GM12878 (cell line): ENCODE measurements at regions not wholly inside any gene's neighbourhood (a gene's known extent, or its start where the extent isn't known, plus 50 kb on each side); places are given as distances from the start of the nearest gene placed in this dataset.

ENCODE experiments used
- ATAC-seq: fragments of 200-7000 bp; cut with Tn5 transposase; 3 replicates; pipeline ENCODE4 v1.9.1; 2020; ENCODE audit warnings: mild to moderate bottlenecking, moderate library complexity
- BruUV-seq: library from RNA; stranded (reverse); fragments of 400-500 nt; replicated peaks from 2 replicates; lab custom pipeline; 2021; lab: Mats Ljungman, UMichigan
- CTCF ChIA-PET: fragments of 300-600 bp; sonication (Branson Sonifier 250); formaldehyde crosslinking; extraction: SDS; loops from one replicate; lab custom pipeline; 2021; ENCODE audit warnings: inconsistent platforms; lab: Yijun Ruan, JAX
- POLR2A ChIA-PET: fragments of 350-600 bp; formaldehyde crosslinking; extraction: SDS; loops from one replicate; lab custom pipeline; 2021; ENCODE audit warnings: inconsistent platforms; lab: Charles Lee
- RAD21 ChIA-PET: fragments of 300-600 bp; sonication (Branson Sonifier 250); formaldehyde crosslinking; loops from one replicate; lab custom pipeline; 2023; ENCODE audit warnings: antibody characterized with exemption; ENCODE audit not compliant: unreplicated experiment; lab: Charles Lee
- SMC1A ChIA-PET: fragments of 300-600 bp; sonication (Branson Sonifier 250); formaldehyde crosslinking; loops from one replicate; lab custom pipeline; 2023; ENCODE audit not compliant: unreplicated experiment, uncharacterized antibody; lab: Charles Lee
- DNase-seq: peaks from one replicate; pipeline ENCODE4 v3.0.0-alpha.2; 2011; ENCODE audit warnings: low read depth, low spot score
- FAIRE-seq: peaks from 3 replicates; lab custom pipeline; 2011; peaks lifted over from hg19 to GRCh38; lab: Jason Lieb, UNC
- H2AFZ ChIP-seq: 2 replicates; pipeline ENCODE4 v1.6.0; 2011; ENCODE audit warnings: low read depth, low read length, control low read depth; ENCODE audit not compliant: control insufficient read depth
- H3K27ac ChIP-seq: 2 replicates; pipeline ENCODE4 v1.5.1; 2011; ENCODE audit warnings: control low read depth; ENCODE audit not compliant: control insufficient read depth, insufficient read depth
- H3K27me3 ChIP-seq, 2 experiments: replicated peaks in 1 of 2; 2 replicates each; pipeline versions ENCODE4 v1.6.0 to v1.6.1; 2011; ENCODE audit warnings: low read length in 1 of 2; ENCODE audit not compliant: control insufficient read depth in 2 of 2, insufficient read depth in 2 of 2
- H3K36me3 ChIP-seq, 2 experiments: 2 replicates each; pipeline ENCODE4 v1.5.1; 2011; ENCODE audit warnings: low read length in 1 of 2; ENCODE audit not compliant: control insufficient read depth in 2 of 2, insufficient read depth in 2 of 2
- H3K4me1 ChIP-seq: 2 replicates; pipeline ENCODE4 v1.6.1; 2011; ENCODE audit warnings: mild to moderate bottlenecking, low read length, moderate library complexity, mixed read lengths; ENCODE audit not compliant: control insufficient read depth, insufficient read depth
- H3K4me2 ChIP-seq: 2 replicates; pipeline ENCODE4 v1.6.0; 2011; ENCODE audit warnings: control low read depth; ENCODE audit not compliant: control insufficient read depth, insufficient read depth
- H3K4me3 ChIP-seq: fragments of 200-600 bp; sonication (generic); 2 replicates; pipeline ENCODE4 v1.5.1; 2016
- H3K79me2 ChIP-seq: 2 replicates; pipeline ENCODE4 v1.6.0; 2011; ENCODE audit warnings: low read length; ENCODE audit not compliant: control insufficient read depth, insufficient read depth
- H3K9ac ChIP-seq: 2 replicates; pipeline ENCODE4 v1.8.0; 2011; ENCODE audit warnings: low read length, control low read depth, mixed read lengths; ENCODE audit not compliant: control insufficient read depth, insufficient read depth
- H3K9me3 ChIP-seq: replicated peaks from 3 replicates; pipeline ENCODE4 v1.5.1; 2011; ENCODE audit warnings: mild to moderate bottlenecking, low read length; ENCODE audit not compliant: control insufficient read depth, insufficient read depth
- H4K20me1 ChIP-seq: 2 replicates; pipeline ENCODE4 v1.6.0; 2011; ENCODE audit not compliant: control insufficient read depth, insufficient read depth
- ATF7 ChIP-seq: fragments of 450-650 bp; IDR thresholded peaks from 2 replicates; pipeline ENCODE4 v1.6.1; 2016; ENCODE audit warnings: low read depth, mild to moderate bottlenecking
- CBX5 ChIP-seq: sonication (generic); IDR thresholded peaks from 2 replicates; pipeline ENCODE4 v1.6.1; 2016; ENCODE audit warnings: low read depth, moderate library complexity, mild to moderate bottlenecking, inconsistent platforms
- GABPA ChIP-seq: IDR thresholded peaks from 2 replicates; pipeline ENCODE4 v1.6.1; 2014; ENCODE audit warnings: antibody characterized with exemption, low read depth, mild to moderate bottlenecking, inconsistent platforms
- NFXL1 ChIP-seq: fragments of 450-650 bp; IDR thresholded peaks from 2 replicates; pipeline ENCODE4 v1.6.1; 2017; ENCODE audit warnings: antibody characterized with exemption, mild to moderate bottlenecking, borderline replicate concordance
- POU2F2 ChIP-seq: IDR thresholded peaks from 3 replicates; pipeline ENCODE4 v1.6.1; 2011; ENCODE audit warnings: low read depth, mild to moderate bottlenecking, low read length, borderline replicate concordance
- SMARCA5 ChIP-seq: fragments of 450-650 bp; IDR thresholded peaks from 2 replicates; pipeline ENCODE4 v1.6.1; 2017; ENCODE audit warnings: mild to moderate bottlenecking
- SUZ12 ChIP-seq: fragments of 200-600 bp; sonication (generic); IDR thresholded peaks from one replicate; pipeline ENCODE4 v1.6.1; 2018; ENCODE audit warnings: antibody characterized with exemption, mild to moderate bottlenecking; ENCODE audit not compliant: unreplicated experiment
- ZSCAN29 ChIP-seq: fragments of 450-650 bp; IDR thresholded peaks from 2 replicates; pipeline ENCODE4 v1.6.1; 2017; ENCODE audit warnings: mild to moderate bottlenecking, moderate library complexity
- ZZZ3 ChIP-seq: IDR thresholded peaks from 2 replicates; pipeline ENCODE4 v1.6.1; 2011; ENCODE audit warnings: low read depth; ENCODE audit not compliant: control insufficient read depth, insufficient read length
- WGBS: methylation state at CpG from one replicate; pipeline ENCODE4 v1.1.6; 2016; ENCODE audit warnings: low lambda C conversion rate; ENCODE audit not compliant: insufficient replicate concordance, insufficient coverage; ENCODE audit errors: missing lambda C conversion rate; 5-methylcytosine and 5-hydroxymethylcytosine counted together
- in situ Hi-C: fragments of 300-500 bp; cut with MboI; formaldehyde crosslinking; loops from 9 replicates; pipeline ENCODE4 v1.14.3; 2018; ENCODE audit warnings: mixed read lengths
- intact Hi-C: fragments of 100-400 bp; cut with micrococcal nuclease; formaldehyde crosslinking; loops from one replicate; pipeline ENCODE4 v1.14.2; 2022; ENCODE audit not compliant: unreplicated experiment
- TF ChIP-seq, protein P1 (sequence below): IDR thresholded peaks from 2 replicates; pipeline ENCODE4 v1.6.1; 2012; ENCODE audit warnings: low read depth, low read length, improper control_type of control experiment
- TF ChIP-seq, protein P2 (sequence below): IDR thresholded peaks from 2 replicates; pipeline ENCODE4 v1.6.1; 2011; ENCODE audit warnings: borderline replicate concordance, low read depth, mild to moderate bottlenecking, moderate library complexity, mixed read lengths, low read length; ENCODE audit not compliant: insufficient read depth; ENCODE audit errors: extremely low read length
- TF ChIP-seq, protein P3 (sequence below): IDR thresholded peaks from 2 replicates; pipeline ENCODE4 v1.6.1; 2011; ENCODE audit warnings: low read depth, mild to moderate bottlenecking, low read length, moderate library complexity, borderline replicate concordance; ENCODE audit errors: extremely low read depth
- TF ChIP-seq, protein P4 (sequence below): fragments of 450-650 bp; IDR thresholded peaks from 2 replicates; pipeline ENCODE4 v1.6.1; 2016; ENCODE audit warnings: mild to moderate bottlenecking

DNA sequence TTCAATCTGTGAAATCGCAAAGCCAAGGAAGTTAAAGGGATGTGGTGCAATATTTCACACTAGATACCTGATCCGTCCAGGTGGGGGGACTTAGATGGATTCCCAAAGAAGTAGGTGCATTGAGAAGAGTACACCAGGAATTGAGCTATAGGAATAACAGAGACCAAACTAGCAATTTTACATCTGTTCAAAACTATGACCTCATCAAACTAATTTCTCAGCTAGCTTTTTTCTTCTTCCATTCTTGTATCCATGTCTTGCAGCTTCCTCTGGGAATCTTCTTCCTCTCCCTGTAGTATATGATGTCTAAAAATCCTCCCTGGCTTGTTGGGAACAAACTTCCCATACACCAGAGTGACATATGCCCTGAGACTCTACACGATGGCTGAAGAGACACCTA, 51.0 kb upstream of the PTPN13 start:
- ChIA-PET POLR2A (interaction anchor here (0.6 to 2.7 kb wide), 6 partner anchors 12 to 362 kb away, joined by 3 to 11 read pairs (median 5); partner anchors contain the start of gene PTPN13), CTCF (interaction anchor here (0.8 to 3.7 kb wide), 9 partner anchors 9 to 51 kb away, joined by 3 to 14 read pairs (median 5); partner anchors contain the start of gene PTPN13), RAD21 (interaction anchor here (1.0 to 4.7 kb wide), 7 partner anchors 9 to 51 kb away, joined by 3 to 32 read pairs (median 9); partner anchors contain the start of gene PTPN13), SMC1A (interaction anchor here (0.5 to 4.8 kb wide), 19 partner anchors 8 to 152 kb away, joined by 3 to 32 read pairs (median 4); partner anchors contain the start of gene PTPN13)
- 30% methylated on average over 3 of the region's 3 CpGs for WGBS
- DNase-seq (no peak), FAIRE-seq (no peak), ATAC-seq (no peak)
- Histone ChIP-seq H3K9ac (no peak overlapping the region), H3K4me3 (no peak overlapping the region), H3K36me3 (no peaks in the 10 kb centered on the region), H3K4me1 (peaks cover 12% of the 10 kb centered on the region), H4K20me1 (no peaks in the 10 kb centered on the region), H3K9me3 (no peaks in the 10 kb centered on the region; the same call in 2 of the 3 replicates), H3K79me2 (no peaks in the 10 kb centered on the region), H3K27me3 (no peaks in the 10 kb centered on the region; a peak in 1 of 4 replicates), H3K4me2 (no peak overlapping the region), H3K27ac (no peak overlapping the region), H2AFZ (no peak overlapping the region)
- no TSS peak for BruUV-seq
- in situ Hi-C loops: no loop called here
- intact Hi-C loops: no loop called here
- TF ChIP-seq SMARCA5 (no peak), ATF7 (peak; percentile 53), ZZZ3 (no peak), SUZ12 (no peak)

DNA sequence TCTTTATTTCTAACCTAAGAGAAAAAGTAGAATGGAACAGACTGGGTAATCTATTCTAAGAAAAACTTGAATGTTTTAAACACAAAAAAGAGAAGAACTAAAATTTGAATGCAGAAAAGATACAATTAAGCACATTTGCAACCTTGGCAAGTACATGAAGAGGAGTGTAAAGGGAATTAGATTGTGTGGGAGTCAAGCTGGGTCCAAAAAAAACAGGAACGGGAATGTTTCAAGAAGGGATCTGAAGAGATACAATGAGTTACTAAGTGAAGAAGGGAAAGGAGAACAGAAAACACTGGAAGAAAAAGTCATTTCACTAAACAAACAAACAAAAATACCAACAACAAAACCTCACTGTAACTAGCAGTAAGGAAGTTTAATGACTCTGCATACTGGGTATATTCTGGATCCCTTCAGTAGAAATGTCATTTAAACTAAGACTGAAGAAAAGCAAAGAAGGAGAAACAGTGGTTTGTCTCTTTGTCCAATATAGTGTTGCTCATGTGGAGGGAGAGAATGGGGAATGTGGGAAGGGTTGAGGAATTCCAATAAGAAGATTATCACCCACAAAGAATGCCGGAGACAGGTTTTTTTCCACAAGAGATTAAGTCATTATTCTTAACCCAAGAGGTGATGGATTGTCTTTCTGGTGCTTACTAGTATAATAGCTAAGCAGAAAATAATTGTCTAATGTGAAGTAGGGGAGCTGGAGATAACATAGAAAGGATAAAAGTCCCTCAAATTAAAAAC, 50.4 kb upstream of the PTPN13 start:
- no peaks in the 10 kb centered on the region; the same call in 2 of the 3 replicates for H3K9me3 ChIP-seq
- H3K4me2 ChIP-seq: 0 out of 2 replicates have a peak overlapping the region, but pooled peaks have one; percentile 23
- no peak; the same call in 2 of the 3 replicates for ATAC-seq
- H3K9ac ChIP-seq: no peak overlapping the region
- ChIA-PET POLR2A (interaction anchor here (0.8 to 2.7 kb wide), 6 partner anchors 13 to 50 kb away, joined by 3 to 11 read pairs (median 3); partner anchors contain the start of gene PTPN13), RAD21 (interaction anchor here (1.0 to 4.7 kb wide), 8 partner anchors 13 to 92 kb away, joined by 3 to 32 read pairs (median 7); partner anchors contain the start of gene PTPN13), SMC1A (interaction anchor here (0.8 to 4.8 kb wide), 25 partner anchors 8 to 86 kb away, joined by 3 to 32 read pairs (median 4); partner anchors contain the start of gene PTPN13), CTCF (interaction anchor here (0.8 to 3.7 kb wide), 11 partner anchors 12 to 50 kb away, joined by 3 to 14 read pairs (median 5); partner anchors contain the start of gene PTPN13)
- no peaks in the 10 kb centered on the region for H3K36me3 ChIP-seq
- H3K27ac ChIP-seq: no peak overlapping the region
- intact Hi-C loops (loop anchor here (1.0 kb wide), 1 partner anchor 14 kb away; no protein-coding TSS in a partner anchor), in situ Hi-C loops (no loop called here)
- H3K4me1 ChIP-seq: peaks cover 12% of the 10 kb centered on the region
- H2AFZ ChIP-seq: no peak overlapping the region
- 66% methylated on average over 2 of the region's 2 CpGs for WGBS
- no peaks in the 10 kb centered on the region; a peak in 1 of 4 replicates for H3K27me3 ChIP-seq
- no peak overlapping the region for H3K4me3 ChIP-seq
- no peaks in the 10 kb centered on the region for H3K79me2 ChIP-seq
- no peak for FAIRE-seq
- no peak for DNase-seq
- no peaks in the 10 kb centered on the region for H4K20me1 ChIP-seq
- BruUV-seq: no TSS peak
- TF ChIP-seq, protein P1, sequence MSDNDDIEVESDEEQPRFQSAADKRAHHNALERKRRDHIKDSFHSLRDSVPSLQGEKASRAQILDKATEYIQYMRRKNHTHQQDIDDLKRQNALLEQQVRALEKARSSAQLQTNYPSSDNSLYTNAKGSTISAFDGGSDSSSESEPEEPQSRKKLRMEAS: no peak
- TF ChIP-seq, protein P2, sequence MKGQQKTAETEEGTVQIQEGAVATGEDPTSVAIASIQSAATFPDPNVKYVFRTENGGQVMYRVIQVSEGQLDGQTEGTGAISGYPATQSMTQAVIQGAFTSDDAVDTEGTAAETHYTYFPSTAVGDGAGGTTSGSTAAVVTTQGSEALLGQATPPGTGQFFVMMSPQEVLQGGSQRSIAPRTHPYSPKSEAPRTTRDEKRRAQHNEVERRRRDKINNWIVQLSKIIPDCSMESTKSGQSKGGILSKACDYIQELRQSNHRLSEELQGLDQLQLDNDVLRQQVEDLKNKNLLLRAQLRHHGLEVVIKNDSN: no peak
- TF ChIP-seq POU2F2 (no peak), CBX5 (no peak), ZSCAN29 (no peak), NFXL1 (no peak), GABPA (no peak)
- TF ChIP-seq, protein P3, sequence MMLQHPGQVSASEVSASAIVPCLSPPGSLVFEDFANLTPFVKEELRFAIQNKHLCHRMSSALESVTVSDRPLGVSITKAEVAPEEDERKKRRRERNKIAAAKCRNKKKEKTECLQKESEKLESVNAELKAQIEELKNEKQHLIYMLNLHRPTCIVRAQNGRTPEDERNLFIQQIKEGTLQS: no peak
- TF ChIP-seq, protein P4, sequence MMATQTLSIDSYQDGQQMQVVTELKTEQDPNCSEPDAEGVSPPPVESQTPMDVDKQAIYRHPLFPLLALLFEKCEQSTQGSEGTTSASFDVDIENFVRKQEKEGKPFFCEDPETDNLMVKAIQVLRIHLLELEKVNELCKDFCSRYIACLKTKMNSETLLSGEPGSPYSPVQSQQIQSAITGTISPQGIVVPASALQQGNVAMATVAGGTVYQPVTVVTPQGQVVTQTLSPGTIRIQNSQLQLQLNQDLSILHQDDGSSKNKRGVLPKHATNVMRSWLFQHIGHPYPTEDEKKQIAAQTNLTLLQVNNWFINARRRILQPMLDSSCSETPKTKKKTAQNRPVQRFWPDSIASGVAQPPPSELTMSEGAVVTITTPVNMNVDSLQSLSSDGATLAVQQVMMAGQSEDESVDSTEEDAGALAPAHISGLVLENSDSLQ: no peak
